Endothelial cell of umbilical vein (primary cell): ENCODE measurements at regions not wholly inside any gene's neighbourhood (a gene's known extent, or its start where the extent isn't known, plus 50 kb on each side); places are given as distances from the start of the nearest gene placed in this dataset.

Experiments used
- BruUV-seq: library from RNA; stranded (reverse); fragments of 400-500 nt; replicated peaks from 2 replicates; lab custom pipeline; 2021; lab: Mats Ljungman, UMichigan
- CTCF ChIA-PET: fragments of 300-600, 350-600 bp; sonication (Branson Sonifier 250); formaldehyde crosslinking; loops from one replicate; lab custom pipeline; 2021; ENCODE audit warnings: antibody characterized with exemption, inconsistent platforms; lab: Charles Lee
- POLR2A ChIA-PET: fragments of 300-600, 350-600 bp; sonication (Branson Sonifier 250); formaldehyde crosslinking; loops from one replicate; lab custom pipeline; 2021; ENCODE audit warnings: antibody characterized with exemption, inconsistent platforms; lab: Charles Lee
- DNase-seq: peaks from one replicate; pipeline ENCODE4 v3.0.0-alpha.2; 2011; ENCODE audit warnings: low read depth, low spot score
- FAIRE-seq: peaks from 2 replicates; lab custom pipeline; 2011; peaks lifted over from hg19 to GRCh38; lab: Jason Lieb, UNC
- H2AFZ ChIP-seq: 2 replicates; pipeline ENCODE4 v1.6.0; 2012; ENCODE audit warnings: low read depth, low read length, control low read depth, inconsistent platforms
- H3K27ac ChIP-seq: 2 replicates; pipeline ENCODE4 v1.5.1; 2011; ENCODE audit warnings: low read depth, mild to moderate bottlenecking, control low read depth, low read length, moderate library complexity; ENCODE audit not compliant: insufficient read depth
- H3K27me3 ChIP-seq, 2 experiments: 2 replicates each; pipeline versions ENCODE4 v1.6.0 to v1.6.1; 2011; ENCODE audit warnings: low read length in 2 of 2, mixed read lengths in 1 of 2; ENCODE audit not compliant: control insufficient read depth in 2 of 2, insufficient read depth in 2 of 2
- H3K36me3 ChIP-seq, 2 experiments: 2 replicates in 1 of 2; 3 replicates in 1 of 2; pipeline ENCODE4 v1.5.1; 2011; ENCODE audit warnings: low read length in 2 of 2, mild to moderate bottlenecking in 1 of 2, moderate library complexity in 1 of 2; ENCODE audit not compliant: control insufficient read depth in 2 of 2, insufficient read depth in 2 of 2; ENCODE audit errors: extremely low read depth in 1 of 2
- H3K4me1 ChIP-seq: 3 replicates; pipeline ENCODE4 v1.5.1; 2011; ENCODE audit warnings: mild to moderate bottlenecking, low read length; ENCODE audit not compliant: control insufficient read depth, insufficient read depth; ENCODE audit errors: extremely low read depth
- H3K4me2 ChIP-seq: 2 replicates; pipeline ENCODE4 v1.6.1; 2011; ENCODE audit warnings: low read length, control low read depth, mixed read lengths; ENCODE audit not compliant: insufficient read depth
- H3K4me3 ChIP-seq, 3 experiments: fragments of 200-600 bp in 1 of 3; sonication (generic), shearing (Covaris generic) in 1 of 3; replicated peaks in 1 of 3; 2 replicates each; pipeline ENCODE4 v1.5.1; 2011 to 2016; ENCODE audit warnings: control low read depth in 3 of 3, low read length in 3 of 3, mild to moderate bottlenecking in 2 of 3, inconsistent platforms in 1 of 3, low read depth in 1 of 3, moderate library complexity in 1 of 3; ENCODE audit not compliant: insufficient read depth in 1 of 3
- H3K79me2 ChIP-seq: 2 replicates; pipeline ENCODE4 v1.6.0; 2012; ENCODE audit warnings: low read length, inconsistent platforms; ENCODE audit not compliant: control insufficient read depth, insufficient read depth
- H3K9ac ChIP-seq: replicated peaks from 2 replicates; pipeline ENCODE3; 2011; ENCODE audit warnings: low read length, control low read depth; ENCODE audit not compliant: insufficient read depth; ENCODE audit errors: extremely low read depth
- H3K9me1 ChIP-seq: replicated peaks from 3 replicates; pipeline ENCODE4 v1.6.0; 2011; ENCODE audit warnings: mild to moderate bottlenecking, low read length; ENCODE audit not compliant: control insufficient read depth, insufficient read depth; ENCODE audit errors: extremely low read depth
- H3K9me3 ChIP-seq: replicated peaks from 2 replicates; pipeline ENCODE4 v1.5.1; 2012; ENCODE audit warnings: low read length, inconsistent platforms; ENCODE audit not compliant: control insufficient read depth, insufficient read depth
- H4K20me1 ChIP-seq: replicated peaks from 2 replicates; pipeline ENCODE3; 2011; ENCODE audit warnings: mild to moderate bottlenecking, low read length; ENCODE audit not compliant: control insufficient read depth, insufficient read depth; ENCODE audit errors: extremely low read depth
- CTCF ChIP-seq, 2 donors: IDR thresholded peaks; 1 replicate in 1 of 2; 2 replicates in 1 of 2; pipeline ENCODE4 v1.5.1; 2011; ENCODE audit warnings: low read length in 2 of 2, mild to moderate bottlenecking in 2 of 2, moderate library complexity in 2 of 2, control low read depth in 1 of 2, inconsistent platforms in 1 of 2, low read depth in 1 of 2; ENCODE audit not compliant: insufficient read depth in 1 of 2; ENCODE audit errors: extremely low read depth in 1 of 2
- EZH2 ChIP-seq: IDR thresholded peaks from 2 replicates; pipeline ENCODE4 v1.6.1; 2012; ENCODE audit warnings: borderline replicate concordance, low read depth, mild to moderate bottlenecking, moderate library complexity, low read length, inconsistent platforms; ENCODE audit not compliant: severe bottlenecking
- FOS ChIP-seq: IDR thresholded peaks from 2 replicates; pipeline ENCODE4 v1.6.1; 2011; ENCODE audit warnings: mild to moderate bottlenecking, low read length, moderate library complexity, borderline replicate concordance; ENCODE audit not compliant: insufficient read depth
- GATA2 ChIP-seq: IDR thresholded peaks from 2 replicates; pipeline ENCODE4 v1.7.0; 2011; ENCODE audit warnings: low read depth, mild to moderate bottlenecking, moderate library complexity, mixed read lengths, low read length; ENCODE audit not compliant: insufficient read length, insufficient read depth
- JUN ChIP-seq: IDR thresholded peaks from 2 replicates; pipeline ENCODE4 v1.6.1; 2011; ENCODE audit warnings: borderline replicate concordance, low read depth; ENCODE audit not compliant: insufficient read length, insufficient read depth
- MAX ChIP-seq: IDR thresholded peaks from 2 replicates; pipeline ENCODE4 v1.6.1; 2011; ENCODE audit not compliant: insufficient read depth, insufficient read length
- MYC ChIP-seq: IDR thresholded peaks from one replicate; pipeline ENCODE4 v1.6.1; 2011; ENCODE audit warnings: mild to moderate bottlenecking, low read depth, low read length
- POLR2A ChIP-seq: IDR thresholded peaks from 2 replicates; pipeline ENCODE4 v1.6.1; 2012; ENCODE audit warnings: low read depth, mild to moderate bottlenecking, control low read depth, low read length
- POLR2AphosphoS5 ChIP-seq: IDR thresholded peaks from 2 replicates; pipeline ENCODE4 v1.6.1; 2012; ENCODE audit warnings: low read depth, mild to moderate bottlenecking, control low read depth, low read length, moderate library complexity; ENCODE audit not compliant: insufficient read depth
- dilution Hi-C: fragments of 300-500 bp; cut with MboI; formaldehyde crosslinking; loops from one replicate; pipeline ENCODE4 v1.15.0; 2019; ENCODE audit warnings: low sequenced_read_pairs; ENCODE audit not compliant: extremely low pct_ligation_motif_present
- intact Hi-C: fragments of 100-400 bp; cut with micrococcal nuclease; formaldehyde crosslinking; loops from one replicate; pipeline ENCODE4 v1.10.0; 2022

GRCh38 chr3:46116996-46117395 is 89.7 kb upstream of the XCR1 start:
- H3K9me3 ChIP-seq, result no peaks in the 10 kb centered on the region
- FAIRE-seq (no peak), DNase-seq (no peak)
- no peaks in the 10 kb centered on the region for H3K27me3 ChIP-seq
- H3K9ac ChIP-seq, result no peak overlapping the region
- no peaks in the 10 kb centered on the region for H4K20me1 ChIP-seq
- H3K4me3 ChIP-seq, result no peak overlapping the region
- no peak overlapping the region for H3K27ac ChIP-seq
- no TSS peak for BruUV-seq
- no peak for TF ChIP-seq POLR2AphosphoS5
- no peak for TF ChIP-seq MYC
- no peak for TF ChIP-seq JUN
- TF ChIP-seq FOS, result no peak
- TF ChIP-seq CTCF (IDR thresholded peaks at IDR 0.05; ENCODE audit: extremely low read depth in 1 of 2, insufficient read depth in 1 of 2, low read depth in 1 of 2, low read length in 2 of 2), result no peak
- no peak for TF ChIP-seq POLR2A
- no peak for TF ChIP-seq EZH2
- TF ChIP-seq MAX, result no peak
- no peak for TF ChIP-seq GATA2
- ChIA-PET CTCF (no interaction called here), POLR2A (no interaction called here)
- H3K79me2 ChIP-seq, result no peaks in the 10 kb centered on the region
- no peak overlapping the region for H2AFZ ChIP-seq
- no peaks in the 10 kb centered on the region for H3K4me1 ChIP-seq
- intact Hi-C loops (no loop called here), dilution Hi-C loops (no loop called here)
- no peaks in the 10 kb centered on the region for H3K9me1 ChIP-seq
- H3K36me3 ChIP-seq, result no peaks in the 10 kb centered on the region
- H3K4me2 ChIP-seq, result no peak overlapping the region
